ENCODE measurements at regions not wholly inside any gene's neighbourhood (a gene's known extent, or its start where the extent isn't known, plus 50 kb on each side); places are given as distances from the start of the nearest gene placed in this dataset.

DNA sequence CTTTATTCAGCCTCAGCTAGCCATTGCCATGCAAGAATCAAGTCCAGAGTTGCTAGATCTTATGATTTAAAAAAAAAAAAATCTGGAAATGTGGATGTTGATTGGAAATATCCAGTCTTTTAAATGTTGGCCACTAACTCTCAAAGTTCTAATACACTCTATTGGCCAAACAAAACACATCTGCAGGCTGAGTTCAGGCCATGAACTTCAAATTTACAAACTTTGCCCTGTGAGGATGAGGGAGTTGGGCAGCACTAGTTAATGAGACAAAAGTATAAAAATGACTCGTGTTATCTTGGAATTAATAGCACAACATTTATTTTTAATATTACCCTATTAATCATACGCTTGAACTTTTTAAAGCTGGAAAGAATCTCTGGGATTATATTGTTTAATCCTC lies 432.3 kb downstream of the PLPP3 start:
- Mint-ChIP-seq H3K36me3 (ENCODE audit: unreplicated experiment) (no peaks in the 10 kb centered on the region), H3K27me3 (ENCODE audit: unreplicated experiment) (no peaks in the 10 kb centered on the region), H3K4me3 (ENCODE audit: unreplicated experiment) (no peak overlapping the region), H3K27ac (ENCODE audit: unreplicated experiment) (no peak overlapping the region), H3K4me1 (ENCODE audit: low read depth, unreplicated experiment) (no peaks in the 10 kb centered on the region), H3K9me3 (ENCODE audit: unreplicated experiment) (no peaks in the 10 kb centered on the region)
- no peak for DNase-seq
- TF ChIP-seq, protein P1, sequence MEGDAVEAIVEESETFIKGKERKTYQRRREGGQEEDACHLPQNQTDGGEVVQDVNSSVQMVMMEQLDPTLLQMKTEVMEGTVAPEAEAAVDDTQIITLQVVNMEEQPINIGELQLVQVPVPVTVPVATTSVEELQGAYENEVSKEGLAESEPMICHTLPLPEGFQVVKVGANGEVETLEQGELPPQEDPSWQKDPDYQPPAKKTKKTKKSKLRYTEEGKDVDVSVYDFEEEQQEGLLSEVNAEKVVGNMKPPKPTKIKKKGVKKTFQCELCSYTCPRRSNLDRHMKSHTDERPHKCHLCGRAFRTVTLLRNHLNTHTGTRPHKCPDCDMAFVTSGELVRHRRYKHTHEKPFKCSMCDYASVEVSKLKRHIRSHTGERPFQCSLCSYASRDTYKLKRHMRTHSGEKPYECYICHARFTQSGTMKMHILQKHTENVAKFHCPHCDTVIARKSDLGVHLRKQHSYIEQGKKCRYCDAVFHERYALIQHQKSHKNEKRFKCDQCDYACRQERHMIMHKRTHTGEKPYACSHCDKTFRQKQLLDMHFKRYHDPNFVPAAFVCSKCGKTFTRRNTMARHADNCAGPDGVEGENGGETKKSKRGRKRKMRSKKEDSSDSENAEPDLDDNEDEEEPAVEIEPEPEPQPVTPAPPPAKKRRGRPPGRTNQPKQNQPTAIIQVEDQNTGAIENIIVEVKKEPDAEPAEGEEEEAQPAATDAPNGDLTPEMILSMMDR (IDR thresholded peaks at IDR 0.05; ENCODE audit: partially characterized antibody, unreplicated experiment): no peak

DNA sequence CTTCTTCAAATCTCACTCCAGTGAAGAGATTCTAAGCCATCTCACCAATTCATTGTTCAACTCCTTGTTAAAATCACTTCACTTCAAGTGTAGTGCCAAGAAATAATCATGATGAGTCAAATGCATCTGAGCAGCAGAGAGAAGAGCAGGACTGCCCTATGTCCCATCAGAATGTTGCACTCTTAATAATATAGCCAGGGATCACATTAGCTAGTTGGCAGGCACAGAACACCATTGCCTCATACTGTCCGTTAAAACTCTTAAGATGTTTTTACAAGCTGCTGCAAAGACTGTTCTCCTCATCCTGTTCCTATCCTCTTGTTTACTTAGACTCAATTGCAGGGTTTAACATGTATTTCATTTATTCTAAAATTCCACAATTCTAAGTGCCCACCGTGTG lies 432.9 kb downstream of the PLPP3 start:
- TF ChIP-seq, protein P1 (IDR thresholded peaks at IDR 0.05; ENCODE audit: partially characterized antibody, unreplicated experiment): no peak
- H3K27me3 Mint-ChIP-seq (ENCODE audit: unreplicated experiment): no peaks in the 10 kb centered on the region
- H3K27ac Mint-ChIP-seq (ENCODE audit: unreplicated experiment): no peak overlapping the region
- no peaks in the 10 kb centered on the region for H3K36me3 Mint-ChIP-seq (ENCODE audit: unreplicated experiment)
- no peak for DNase-seq
- H3K9me3 Mint-ChIP-seq (ENCODE audit: unreplicated experiment): no peaks in the 10 kb centered on the region
- no peaks in the 10 kb centered on the region for H3K4me1 Mint-ChIP-seq (ENCODE audit: low read depth, unreplicated experiment)
- H3K4me3 Mint-ChIP-seq (ENCODE audit: unreplicated experiment): no peak overlapping the region

DNA sequence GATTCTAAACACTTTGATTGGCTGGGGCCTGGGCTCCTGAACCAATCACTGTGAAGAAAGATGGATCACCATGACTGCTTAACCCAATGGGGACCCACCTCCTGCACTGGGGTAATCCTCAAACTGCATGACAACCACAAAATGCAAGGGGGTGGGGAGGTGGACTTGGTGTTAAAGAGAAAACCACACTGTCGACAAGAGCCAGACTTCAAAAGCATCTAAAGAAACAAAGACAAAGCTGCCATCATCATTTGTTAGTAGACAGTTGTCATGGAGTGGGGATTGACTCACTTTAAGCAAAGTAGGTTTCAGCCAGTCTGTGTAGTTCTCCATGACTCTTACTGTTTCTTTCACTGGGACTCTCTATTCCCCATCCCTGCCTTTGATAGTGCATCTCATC lies 433.8 kb downstream of the PLPP3 start:
- no peak overlapping the region for H3K4me3 Mint-ChIP-seq (ENCODE audit: unreplicated experiment)
- H3K36me3 Mint-ChIP-seq (ENCODE audit: unreplicated experiment): no peaks in the 10 kb centered on the region
- H3K9me3 Mint-ChIP-seq (ENCODE audit: unreplicated experiment): no peaks in the 10 kb centered on the region
- H3K4me1 Mint-ChIP-seq (ENCODE audit: low read depth, unreplicated experiment): no peaks in the 10 kb centered on the region
- no peak for DNase-seq
- H3K27me3 Mint-ChIP-seq (ENCODE audit: unreplicated experiment): no peaks in the 10 kb centered on the region
- TF ChIP-seq, protein P1 (IDR thresholded peaks at IDR 0.05; ENCODE audit: partially characterized antibody, unreplicated experiment): no peak
- no peak overlapping the region for H3K27ac Mint-ChIP-seq (ENCODE audit: unreplicated experiment)

DNA sequence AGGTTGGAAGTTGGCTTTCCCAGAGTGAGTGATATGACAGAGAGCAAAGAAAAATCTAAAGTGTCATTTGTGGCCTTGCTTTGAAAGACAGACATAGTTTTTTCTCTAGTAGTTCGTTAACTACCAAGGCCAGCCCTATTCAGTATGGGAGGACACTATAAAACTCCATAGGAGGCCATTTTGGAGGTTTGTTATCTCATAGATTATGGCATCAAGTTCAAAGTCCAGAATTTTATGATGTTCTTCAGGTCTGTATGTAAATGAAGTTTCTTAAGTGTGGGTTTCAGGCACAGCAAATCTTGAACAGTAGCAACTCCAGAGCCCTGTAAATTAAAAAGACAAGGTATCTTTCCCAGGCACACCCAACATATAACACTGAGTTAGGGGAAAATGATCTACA lies 437.1 kb downstream of the PLPP3 start:
- TF ChIP-seq, protein P1 (IDR thresholded peaks at IDR 0.05; ENCODE audit: partially characterized antibody, unreplicated experiment): no peak
- Mint-ChIP-seq H3K27ac (ENCODE audit: unreplicated experiment) (no peak overlapping the region), H3K36me3 (ENCODE audit: unreplicated experiment) (no peaks in the 10 kb centered on the region), H3K9me3 (ENCODE audit: unreplicated experiment) (no peaks in the 10 kb centered on the region), H3K4me3 (ENCODE audit: unreplicated experiment) (no peak overlapping the region), H3K4me1 (ENCODE audit: low read depth, unreplicated experiment) (no peaks in the 10 kb centered on the region), H3K27me3 (ENCODE audit: unreplicated experiment) (no peaks in the 10 kb centered on the region)
- no peak for DNase-seq

DNA sequence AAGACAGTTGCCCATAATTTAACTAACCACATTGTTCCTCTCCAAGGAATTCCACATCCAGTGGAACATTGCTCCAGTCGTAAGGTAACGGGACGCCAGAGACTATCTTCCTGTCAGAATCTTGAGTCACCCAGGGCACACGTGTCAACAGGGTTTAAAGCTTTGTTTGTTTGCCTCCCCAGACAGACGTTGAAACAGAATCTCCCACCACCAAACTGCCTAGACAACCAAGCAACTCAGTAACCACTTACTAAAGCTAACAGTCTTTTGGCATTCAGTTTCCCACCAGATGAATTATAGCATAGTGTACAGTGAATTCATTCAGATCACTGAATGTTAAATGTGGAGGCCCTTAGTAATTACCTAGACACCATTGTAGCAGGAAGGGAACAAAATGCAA lies 439.5 kb downstream of the PLPP3 start:
- DNase-seq: no peak
- H3K36me3 Mint-ChIP-seq (ENCODE audit: unreplicated experiment): no peaks in the 10 kb centered on the region

More for the DNA sequence above, 439.5 kb downstream of the PLPP3 start:
- Mint-ChIP-seq H3K4me1 (ENCODE audit: low read depth, unreplicated experiment) (no peaks in the 10 kb centered on the region), H3K4me3 (ENCODE audit: unreplicated experiment) (no peak overlapping the region), H3K27me3 (ENCODE audit: unreplicated experiment) (peaks cover 1% of the 10 kb centered on the region), H3K9me3 (ENCODE audit: unreplicated experiment) (peaks cover 2% of the 10 kb centered on the region), H3K27ac (ENCODE audit: unreplicated experiment) (no peak overlapping the region)
- TF ChIP-seq, protein P1 (IDR thresholded peaks at IDR 0.05; ENCODE audit: partially characterized antibody, unreplicated experiment): no peak

Data from glutamatergic neuron (in vitro differentiated cells).